ENCODE measurements at regions not wholly inside any gene's neighbourhood (a gene's known extent, or its start where the extent isn't known, plus 50 kb on each side); places are given as distances from the start of the nearest gene placed in this dataset.

GRCh38 chr12:114742363-114742762 lies 58.4 kb upstream of the TBX3 start:
- Histone ChIP-seq H3K4me1 (ENCODE audit: insufficient read depth, low read length) (peaks cover under 1% of the 10 kb centered on the region; the same call in 1 of the 2 replicates), H3K27me3 (ENCODE audit: insufficient read depth, low read length) (no peaks in the 10 kb centered on the region), H3K36me3 (ENCODE audit: insufficient read depth, low read depth, low read length) (no peaks in the 10 kb centered on the region), H3K9ac (ENCODE audit: low read depth, low read length) (no peak overlapping the region), H3K4me3 (ENCODE audit: low read length) (no peak overlapping the region), H3K9me3 (ENCODE audit: insufficient read depth, low read depth, low read length) (no peaks in the 10 kb centered on the region; the same call in 1 of the 2 replicates), H3K27ac (ENCODE audit: low read length) (no peak overlapping the region)

- Histone ChIP-seq H3K27ac (ENCODE audit: low read length) (no peak overlapping the region), H3K27me3 (ENCODE audit: insufficient read depth, low read length) (no peaks in the 10 kb centered on the region), H3K9me3 (ENCODE audit: insufficient read depth, low read depth, low read length) (no peaks in the 10 kb centered on the region; the same call in 1 of the 2 replicates), H3K36me3 (ENCODE audit: insufficient read depth, low read depth, low read length) (no peaks in the 10 kb centered on the region), H3K4me3 (ENCODE audit: low read length) (no peak overlapping the region), H3K9ac (ENCODE audit: low read depth, low read length) (no peak overlapping the region), H3K4me1 (ENCODE audit: insufficient read depth, low read length) (no peaks in the 10 kb centered on the region; the same call in 1 of the 2 replicates)
These were observed 58.0 kb upstream of the TBX3 start for GRCh38 chr12:114741940-114742339.

DNA sequence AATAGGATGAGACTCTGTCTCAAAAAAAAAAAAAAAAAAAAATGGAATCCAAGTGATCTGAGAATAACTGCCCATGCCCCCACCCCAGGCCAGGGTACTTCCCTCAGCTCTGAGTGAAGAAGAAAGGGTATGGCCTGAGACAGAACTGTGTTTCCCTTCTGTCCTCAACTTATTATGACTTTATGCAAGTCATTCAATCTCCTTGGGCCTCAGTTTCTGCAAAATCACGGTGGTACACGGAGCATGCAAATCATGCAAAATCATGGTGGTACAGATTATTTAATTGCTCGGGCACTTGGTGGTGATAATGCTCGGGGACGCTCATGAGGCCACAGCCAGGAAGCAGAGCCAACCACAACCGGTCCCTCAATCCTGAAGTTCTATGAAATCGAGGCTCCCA lies 56.5 kb upstream of the TBX3 start:
- Histone ChIP-seq H3K9ac (ENCODE audit: low read depth, low read length) (no peak overlapping the region), H3K27ac (ENCODE audit: low read length) (no peak overlapping the region), H3K9me3 (ENCODE audit: insufficient read depth, low read depth, low read length) (no peaks in the 10 kb centered on the region; the same call in 1 of the 2 replicates), H3K4me3 (ENCODE audit: low read length) (no peak overlapping the region), H3K4me1 (ENCODE audit: insufficient read depth, low read length) (no peaks in the 10 kb centered on the region), H3K27me3 (ENCODE audit: insufficient read depth, low read length) (no peaks in the 10 kb centered on the region; the same call in 1 of the 2 replicates), H3K36me3 (ENCODE audit: insufficient read depth, low read depth, low read length) (no peaks in the 10 kb centered on the region)

DNA sequence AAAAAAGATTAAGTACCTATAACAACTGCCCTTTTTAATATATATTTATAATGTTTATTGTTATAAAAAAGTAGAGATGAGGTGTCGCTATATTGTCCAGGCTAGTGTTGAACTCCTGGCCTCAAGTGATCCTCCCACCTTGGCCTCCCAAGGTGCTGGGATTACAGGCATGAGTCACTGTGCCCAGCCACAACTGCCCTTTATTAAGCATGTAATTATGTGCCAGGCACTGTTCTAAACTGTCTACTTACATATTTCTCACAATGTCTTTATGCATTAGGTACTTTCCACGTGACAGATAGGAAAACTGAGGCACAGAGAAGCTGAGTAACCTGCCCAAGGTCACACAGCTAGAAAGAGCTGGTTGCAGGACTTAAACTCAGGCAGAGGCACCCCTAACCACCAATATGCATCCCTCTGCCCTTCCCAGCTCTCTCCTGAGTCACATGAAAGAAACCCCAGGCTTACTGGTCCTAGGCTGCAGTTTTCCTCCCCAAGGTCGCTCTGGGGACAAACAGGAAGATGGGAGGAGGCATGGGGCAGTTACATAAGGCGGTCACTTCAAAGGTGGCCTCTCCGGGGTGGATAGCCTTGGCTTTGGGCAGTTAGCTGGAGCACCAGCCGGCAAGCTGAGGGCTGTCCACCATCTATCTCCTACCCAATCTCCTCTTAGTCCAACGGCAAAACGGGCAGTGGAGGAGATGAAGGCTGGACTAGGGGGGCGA lies 54.6 kb upstream of the TBX3 start:
- H3K9ac ChIP-seq (ENCODE audit: low read depth, low read length), result no peak overlapping the region
- H3K36me3 ChIP-seq (ENCODE audit: insufficient read depth, low read depth, low read length), result no peaks in the 10 kb centered on the region
- no peak overlapping the region for H3K27ac ChIP-seq (ENCODE audit: low read length)
- no peaks in the 10 kb centered on the region; the same call in 1 of the 2 replicates for H3K9me3 ChIP-seq (ENCODE audit: insufficient read depth, low read depth, low read length)
- H3K27me3 ChIP-seq (ENCODE audit: insufficient read depth, low read length), result no peaks in the 10 kb centered on the region; the same call in 1 of the 2 replicates
- H3K4me1 ChIP-seq (ENCODE audit: insufficient read depth, low read length), result 0 out of 2 replicates have a peak, but pooled peaks cover 4% of the 10 kb centered on the region
- H3K4me3 ChIP-seq (ENCODE audit: low read length), result no peak overlapping the region

- no peaks in the 10 kb centered on the region for H3K36me3 ChIP-seq (ENCODE audit: insufficient read depth, low read depth, low read length)
- H3K9ac ChIP-seq (ENCODE audit: low read depth, low read length), result no peak overlapping the region
- H3K4me1 ChIP-seq (ENCODE audit: insufficient read depth, low read length), result 0 out of 2 replicates have a peak, but pooled peaks cover 4% of the 10 kb centered on the region
- H3K27ac ChIP-seq (ENCODE audit: low read length), result no peak overlapping the region
- H3K9me3 ChIP-seq (ENCODE audit: insufficient read depth, low read depth, low read length), result no peaks in the 10 kb centered on the region
- H3K27me3 ChIP-seq (ENCODE audit: insufficient read depth, low read length), result no peaks in the 10 kb centered on the region; the same call in 1 of the 2 replicates
- H3K4me3 ChIP-seq (ENCODE audit: low read length), result no peak overlapping the region
These were observed 51.9 kb upstream of the TBX3 start for GRCh38 chr12:114735680-114736374.

GRCh38 chr12:114735011-114735410 lies 51.0 kb upstream of the TBX3 start:
- no peaks in the 10 kb centered on the region; the same call in 1 of the 2 replicates for H3K27me3 ChIP-seq (ENCODE audit: insufficient read depth, low read length)
- H3K4me3 ChIP-seq (ENCODE audit: low read length), result no peak overlapping the region
- no peaks in the 10 kb centered on the region for H3K9me3 ChIP-seq (ENCODE audit: insufficient read depth, low read depth, low read length)
- H3K9ac ChIP-seq (ENCODE audit: low read depth, low read length), result no peak overlapping the region
- 0 out of 2 replicates have a peak, but pooled peaks cover 4% of the 10 kb centered on the region for H3K4me1 ChIP-seq (ENCODE audit: insufficient read depth, low read length)
- no peak overlapping the region for H3K27ac ChIP-seq (ENCODE audit: low read length)
- H3K36me3 ChIP-seq (ENCODE audit: insufficient read depth, low read depth, low read length), result no peaks in the 10 kb centered on the region

DNA sequence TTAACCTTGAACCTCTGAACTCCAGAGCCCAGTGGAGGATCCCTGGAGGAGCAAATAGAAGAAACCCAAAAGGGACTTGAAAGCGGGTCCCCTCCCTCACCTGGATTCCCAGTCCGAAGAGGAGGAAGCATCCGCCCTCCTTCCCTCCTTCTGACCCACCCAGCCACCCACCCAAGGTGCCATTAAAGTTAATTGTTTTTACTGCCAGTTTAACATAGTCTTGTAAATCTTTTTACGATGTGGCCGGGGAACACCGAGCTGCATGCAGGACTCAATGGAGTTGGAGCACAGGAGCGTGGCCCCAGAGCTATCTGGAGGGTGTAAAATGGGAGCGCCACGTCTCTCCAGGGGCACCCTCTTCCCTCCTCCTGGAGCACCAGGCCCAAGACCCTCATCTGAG lies 49.9 kb upstream of the TBX3 start:
- Histone ChIP-seq H3K9me3 (ENCODE audit: insufficient read depth, low read depth, low read length) (no peaks in the 10 kb centered on the region), H3K27ac (ENCODE audit: low read length) (no peak overlapping the region), H3K9ac (ENCODE audit: low read depth, low read length) (no peak overlapping the region), H3K4me1 (ENCODE audit: insufficient read depth, low read length) (0 out of 2 replicates have a peak, but pooled peaks cover 4% of the 10 kb centered on the region), H3K27me3 (ENCODE audit: insufficient read depth, low read length) (no peaks in the 10 kb centered on the region; the same call in 1 of the 2 replicates), H3K36me3 (ENCODE audit: insufficient read depth, low read depth, low read length) (no peaks in the 10 kb centered on the region), H3K4me3 (ENCODE audit: low read length) (no peak overlapping the region)

All from iPS-20b (cell line).